ENCODE measurements at regions not wholly inside any gene's neighbourhood (a gene's known extent, or its start where the extent isn't known, plus 50 kb on each side); places are given as distances from the start of the nearest gene placed in this dataset.

GRCh38 chr18:29056800-29057199 is 879.9 kb upstream of the CDH2 start:
- TF ChIP-seq RAD21 (CRISPR knock-in tag; IDR thresholded peaks at IDR 0.05) (no peak), RARA (CRISPR knock-in tag; IDR thresholded peaks at IDR 0.05) (no peak), MTA3 (CRISPR knock-in tag; IDR thresholded peaks at IDR 0.05) (no peak), CTCF (CRISPR knock-in tag; IDR thresholded peaks at IDR 0.05) (no peak), ELK4 (CRISPR knock-in tag; IDR thresholded peaks at IDR 0.05; ENCODE audit: borderline replicate concordance) (no peak), ZKSCAN1 (IDR thresholded peaks at IDR 0.05; ENCODE audit: low read length) (no peak), FIP1L1 (IDR thresholded peaks at IDR 0.05; ENCODE audit: borderline replicate concordance, insufficient read depth, low read depth, low read length) (no peak), RFX5 (IDR thresholded peaks at IDR 0.05; ENCODE audit: low read depth, low read length) (no peak), TAF1 (CRISPR knock-in tag; IDR thresholded peaks at IDR 0.05) (no peak)
